Gastrocnemius medialis (tissue), 4 donors: ENCODE measurements at regions not wholly inside any gene's neighbourhood (a gene's known extent, or its start where the extent isn't known, plus 50 kb on each side); places are given as distances from the start of the nearest gene placed in this dataset.

Experiments used
- POLR2A ChIP-seq, 2 donors: fragments of 450-650 bp; IDR thresholded peaks; one replicate each; pipeline ENCODE4 v1.6.1; 2017; ENCODE audit warnings: antibody characterized with exemption in 2 of 2, mild to moderate bottlenecking in 2 of 2, moderate library complexity in 2 of 2
- TF ChIP-seq, protein P1 (sequence below), 5 experiments: fragments of 450-650 bp in 3 of 5; fragments of 200-600 bp in 2 of 5; sonication (generic) in 2 of 5; IDR thresholded peaks in 4 of 5; conservative IDR thresholded peaks in 1 of 5; 1 replicate in 4 of 5; 2 replicates in 1 of 5; pipeline ENCODE4 v1.5.1; 2016 to 2019; ENCODE audit warnings: antibody characterized with exemption in 5 of 5, mild to moderate bottlenecking in 3 of 5, moderate library complexity in 3 of 5

DNA sequence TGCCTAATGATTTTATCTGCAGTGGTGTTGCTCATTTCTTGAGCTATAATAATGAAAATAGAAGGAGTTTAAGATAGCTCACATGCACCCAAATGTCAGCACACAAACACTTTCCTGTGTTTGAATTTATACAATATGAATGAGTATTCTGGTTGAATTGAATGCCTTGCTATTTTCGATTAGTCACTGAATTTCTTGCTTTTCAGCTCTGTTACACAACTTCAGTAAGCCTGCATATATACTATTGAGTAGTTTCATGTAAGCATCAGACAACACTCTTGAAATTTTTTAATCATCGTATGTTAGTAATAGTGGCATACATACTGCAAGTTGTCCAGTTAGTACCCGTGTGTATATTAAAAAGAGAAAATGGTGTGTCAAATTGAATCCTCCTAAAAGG is 281.5 kb upstream of the GRIA1 start:
- TF ChIP-seq, protein P1, sequence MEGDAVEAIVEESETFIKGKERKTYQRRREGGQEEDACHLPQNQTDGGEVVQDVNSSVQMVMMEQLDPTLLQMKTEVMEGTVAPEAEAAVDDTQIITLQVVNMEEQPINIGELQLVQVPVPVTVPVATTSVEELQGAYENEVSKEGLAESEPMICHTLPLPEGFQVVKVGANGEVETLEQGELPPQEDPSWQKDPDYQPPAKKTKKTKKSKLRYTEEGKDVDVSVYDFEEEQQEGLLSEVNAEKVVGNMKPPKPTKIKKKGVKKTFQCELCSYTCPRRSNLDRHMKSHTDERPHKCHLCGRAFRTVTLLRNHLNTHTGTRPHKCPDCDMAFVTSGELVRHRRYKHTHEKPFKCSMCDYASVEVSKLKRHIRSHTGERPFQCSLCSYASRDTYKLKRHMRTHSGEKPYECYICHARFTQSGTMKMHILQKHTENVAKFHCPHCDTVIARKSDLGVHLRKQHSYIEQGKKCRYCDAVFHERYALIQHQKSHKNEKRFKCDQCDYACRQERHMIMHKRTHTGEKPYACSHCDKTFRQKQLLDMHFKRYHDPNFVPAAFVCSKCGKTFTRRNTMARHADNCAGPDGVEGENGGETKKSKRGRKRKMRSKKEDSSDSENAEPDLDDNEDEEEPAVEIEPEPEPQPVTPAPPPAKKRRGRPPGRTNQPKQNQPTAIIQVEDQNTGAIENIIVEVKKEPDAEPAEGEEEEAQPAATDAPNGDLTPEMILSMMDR (IDR thresholded peaks at IDR 0.05 in 4 of 5, conservative IDR thresholded peaks at IDR 0.05 in 1 of 5) = no peak
- no peak for TF ChIP-seq POLR2A (IDR thresholded peaks at IDR 0.05)
